ENCODE measurements at regions not wholly inside any gene's neighbourhood (a gene's known extent, or its start where the extent isn't known, plus 50 kb on each side); places are given as distances from the start of the nearest gene placed in this dataset.

- WGBS (ENCODE audit: low lambda C conversion rate): 83% methylated on average over 6 of the region's 6 CpGs
- no peak for DNase-seq
- peaks cover 11% of the 10 kb centered on the region for H3F3A ChIP-seq (replicated peaks; ENCODE audit: insufficient read depth)
- H3K9ac ChIP-seq: no peak overlapping the region
- CTCF ChIA-PET: no interaction called here
- TF ChIP-seq JUND (IDR thresholded peaks at IDR 0.05): no peak
- TF ChIP-seq RXRA (IDR thresholded peaks at IDR 0.05; ENCODE audit: borderline replicate concordance, low read depth): no peak
- no peak for TF ChIP-seq REST (IDR thresholded peaks at IDR 0.05; ENCODE audit: low read depth, low read length)
- H4K20me1 ChIP-seq (ENCODE audit: insufficient read depth): no peaks in the 10 kb centered on the region
- H3K27ac ChIP-seq (ENCODE audit: low read depth in 2 of 2, low read length in 1 of 2): 0 out of 4 replicates have a peak overlapping the region, but pooled peaks of 1 of the 2 experiments have one; percentile 8
- H3K36me3 ChIP-seq (replicated peaks in 1 of 2; ENCODE audit: control insufficient read depth in 1 of 2, insufficient read depth in 2 of 2, low read length in 1 of 2): no peaks in the 10 kb centered on the region
- no peaks in the 10 kb centered on the region for H3K79me2 ChIP-seq (ENCODE audit: insufficient read depth)
- no peaks in the 10 kb centered on the region for H3K9me2 ChIP-seq
- no peaks in the 10 kb centered on the region for H3K9me3 ChIP-seq
- no peak overlapping the region for H2AFZ ChIP-seq (ENCODE audit: low read depth)
- no peak overlapping the region for H3K4me3 ChIP-seq (ENCODE audit: low read depth in 2 of 2, low read length in 1 of 2)
- H3K4me1 ChIP-seq (ENCODE audit: control insufficient read depth in 1 of 2, insufficient read depth in 2 of 2, low read depth in 1 of 2, low read length in 1 of 2): peaks cover 0 to 6% of the 10 kb centered on the region in 2 experiments; a peak in 2 of 4 replicates
- no peak overlapping the region for H3K4me2 ChIP-seq
- H3K27me3 ChIP-seq (ENCODE audit: insufficient read depth): no peaks in the 10 kb centered on the region
- POLR2A ChIA-PET: no interaction called here
Measured at GRCh38 chr4:141571793-141572192, 64.6 kb upstream of the IL15 start.

GRCh38 chr4:141573678-141574077 lies 62.7 kb upstream of the IL15 start:
- no peak for DNase-seq
- Histone ChIP-seq H3K9ac (no peak overlapping the region), H3K79me2 (ENCODE audit: insufficient read depth) (no peaks in the 10 kb centered on the region), H2AFZ (ENCODE audit: low read depth) (no peak overlapping the region), H3K4me1 (ENCODE audit: control insufficient read depth in 1 of 2, insufficient read depth in 2 of 2, low read depth in 1 of 2, low read length in 1 of 2) (peaks cover 0 to 6% of the 10 kb centered on the region in 2 experiments; a peak in 2 of 4 replicates), H4K20me1 (ENCODE audit: insufficient read depth) (no peaks in the 10 kb centered on the region), H3F3A (replicated peaks; ENCODE audit: insufficient read depth) (peaks cover 11% of the 10 kb centered on the region), H3K9me2 (no peaks in the 10 kb centered on the region), H3K27me3 (ENCODE audit: insufficient read depth) (no peaks in the 10 kb centered on the region), H3K4me3 (ENCODE audit: low read depth in 2 of 2, low read length in 1 of 2) (no peak overlapping the region), H3K27ac (ENCODE audit: low read depth in 2 of 2, low read length in 1 of 2) (no peak overlapping the region), H3K9me3 (no peaks in the 10 kb centered on the region), H3K4me2 (no peak overlapping the region), H3K36me3 (replicated peaks in 1 of 2; ENCODE audit: control insufficient read depth in 1 of 2, insufficient read depth in 2 of 2, low read length in 1 of 2) (no peaks in the 10 kb centered on the region)
- CTCF ChIA-PET: interaction anchor here (0.7 kb wide), 1 partner anchor 19 kb away, joined by 3 read pairs; no protein-coding TSS in a partner anchor
- POLR2A ChIA-PET: no interaction called here
- TF ChIP-seq FOSL2 (IDR thresholded peaks at IDR 0.05; ENCODE audit: borderline replicate concordance, low read depth): no peak
- TF ChIP-seq POLR2AphosphoS5 (IDR thresholded peaks at IDR 0.05; ENCODE audit: low read depth, low read length): no peak
- TF ChIP-seq REST (IDR thresholded peaks at IDR 0.05; ENCODE audit: low read depth, low read length): no peak
- no peak for TF ChIP-seq RAD21 (IDR thresholded peaks at IDR 0.05; ENCODE audit: low read length)
- TF ChIP-seq CHD2 (IDR thresholded peaks at IDR 0.05; ENCODE audit: low read length, partially characterized antibody): no peak
- no peak for TF ChIP-seq MAX (IDR thresholded peaks at IDR 0.05; ENCODE audit: low read depth)
- TF ChIP-seq NRF1 (IDR thresholded peaks at IDR 0.05; ENCODE audit: low read depth, low read length): no peak
- TF ChIP-seq USF2 (IDR thresholded peaks at IDR 0.05; ENCODE audit: borderline replicate concordance, low read depth, low read length): no peak
- no peak for TF ChIP-seq JUND (IDR thresholded peaks at IDR 0.05)
- no peak for TF ChIP-seq ZBTB33 (IDR thresholded peaks at IDR 0.05; ENCODE audit: borderline replicate concordance, low read depth)
- TF ChIP-seq TCF12 (IDR thresholded peaks at IDR 0.05): no peak

Data from SK-N-SH (cell line).